ENCODE measurements at regions not wholly inside any gene's neighbourhood (a gene's known extent, or its start where the extent isn't known, plus 50 kb on each side); places are given as distances from the start of the nearest gene placed in this dataset.

GRCh38 chr13:97127842-97128241 is 94.3 kb upstream of the MBNL2 start:
- H3K4me2 ChIP-seq (ENCODE audit: low read length) = no peak overlapping the region
- H3K36me3 ChIP-seq (replicated peaks; ENCODE audit: low read depth, low read length) = no peaks in the 10 kb centered on the region
- 0 out of 2 replicates have a peak, but pooled peaks cover 3% of the 10 kb centered on the region for H4K20me1 ChIP-seq (ENCODE audit: insufficient read depth, low read length)
- TF ChIP-seq CTCF (IDR thresholded peaks at IDR 0.05; ENCODE audit: low read depth, low read length) (no peak), EZH2phosphoT487 (IDR thresholded peaks at IDR 0.05; ENCODE audit: low read depth) (no peak)
- H3K27me3 ChIP-seq (ENCODE audit: low read depth, low read length) = peaks cover 4% of the 10 kb centered on the region; the same call in 1 of the 2 replicates
- no peaks in the 10 kb centered on the region for H3K79me2 ChIP-seq (ENCODE audit: low read length)
- no peak overlapping the region for H3K9ac ChIP-seq (ENCODE audit: low read length)
- H3K27ac ChIP-seq (ENCODE audit: low read length) = no peak overlapping the region
- H3K4me1 ChIP-seq (ENCODE audit: low read length) = peaks cover 35% of the 10 kb centered on the region
- no peak overlapping the region for H3K4me3 ChIP-seq (ENCODE audit: low read length)
- H3K9me3 ChIP-seq (ENCODE audit: insufficient read depth, low read length) = no peaks in the 10 kb centered on the region
- H2AFZ ChIP-seq (ENCODE audit: low read depth, low read length) = no peak overlapping the region

DNA sequence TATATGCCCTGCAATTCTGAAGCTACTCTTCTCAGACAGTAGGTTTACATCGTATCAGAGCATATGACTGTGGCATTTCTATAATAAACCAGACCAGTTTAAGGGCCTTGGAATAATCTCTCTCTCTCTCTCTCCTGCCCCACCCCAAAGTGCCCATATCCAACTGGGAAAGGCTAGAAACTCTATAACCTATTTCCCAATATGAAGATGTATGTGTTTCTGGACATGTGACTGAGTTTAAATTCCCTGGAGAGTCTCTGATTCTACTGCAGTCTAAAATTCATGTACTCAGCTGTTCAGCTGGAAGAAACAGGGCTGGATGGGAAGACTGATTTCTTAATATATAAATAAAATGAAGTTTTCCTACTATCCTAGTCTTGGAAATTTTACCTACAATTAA is 91.9 kb upstream of the MBNL2 start:
- no peak for TF ChIP-seq EZH2phosphoT487 (IDR thresholded peaks at IDR 0.05; ENCODE audit: low read depth)
- TF ChIP-seq CTCF (IDR thresholded peaks at IDR 0.05; ENCODE audit: low read depth, low read length) = no peak
- Histone ChIP-seq H3K36me3 (replicated peaks; ENCODE audit: low read depth, low read length) (no peaks in the 10 kb centered on the region), H4K20me1 (ENCODE audit: insufficient read depth, low read length) (0 out of 2 replicates have a peak, but pooled peaks cover 3% of the 10 kb centered on the region), H3K4me1 (ENCODE audit: low read length) (peaks cover 27% of the 10 kb centered on the region), H3K9me3 (ENCODE audit: insufficient read depth, low read length) (no peaks in the 10 kb centered on the region), H2AFZ (ENCODE audit: low read depth, low read length) (no peak overlapping the region), H3K4me2 (ENCODE audit: low read length) (no peak overlapping the region), H3K4me3 (ENCODE audit: low read length) (no peak overlapping the region), H3K9ac (ENCODE audit: low read length) (no peak overlapping the region), H3K27me3 (ENCODE audit: low read depth, low read length) (no peaks in the 10 kb centered on the region), H3K27ac (ENCODE audit: low read length) (no peak overlapping the region), H3K79me2 (ENCODE audit: low read length) (no peaks in the 10 kb centered on the region)

DNA sequence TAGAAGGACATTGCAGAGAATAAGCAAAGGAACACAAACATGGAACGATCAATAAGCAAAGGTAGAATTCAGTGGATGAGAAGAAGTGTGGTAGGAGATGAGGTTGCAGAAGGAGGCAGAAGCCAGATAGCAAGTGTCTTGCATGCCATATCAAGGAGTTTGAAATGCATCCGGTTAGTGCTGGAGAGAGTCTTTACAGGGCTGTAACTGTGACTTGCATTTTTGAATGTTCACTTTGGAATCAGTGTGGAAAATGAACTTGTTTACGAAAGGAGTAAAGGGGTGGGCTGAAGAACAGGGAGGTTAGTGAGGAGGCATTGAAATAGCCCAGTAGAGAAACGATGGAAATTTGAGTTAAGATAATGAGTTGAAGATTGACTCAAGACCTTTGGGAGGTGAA is 90.7 kb upstream of the MBNL2 start:
- TF ChIP-seq EZH2phosphoT487 (IDR thresholded peaks at IDR 0.05; ENCODE audit: low read depth) = no peak
- TF ChIP-seq CTCF (IDR thresholded peaks at IDR 0.05; ENCODE audit: low read depth, low read length) = no peak
- H3K9ac ChIP-seq (ENCODE audit: low read length) = no peak overlapping the region
- no peaks in the 10 kb centered on the region for H3K9me3 ChIP-seq (ENCODE audit: insufficient read depth, low read length)
- H2AFZ ChIP-seq (ENCODE audit: low read depth, low read length) = no peak overlapping the region
- H3K79me2 ChIP-seq (ENCODE audit: low read length) = no peaks in the 10 kb centered on the region
- no peak overlapping the region for H3K4me2 ChIP-seq (ENCODE audit: low read length)
- H3K4me1 ChIP-seq (ENCODE audit: low read length) = peaks cover 14% of the 10 kb centered on the region
- H3K27me3 ChIP-seq (ENCODE audit: low read depth, low read length) = no peaks in the 10 kb centered on the region
- no peak overlapping the region for H3K27ac ChIP-seq (ENCODE audit: low read length)
- H3K4me3 ChIP-seq (ENCODE audit: low read length) = no peak overlapping the region
- no peaks in the 10 kb centered on the region for H4K20me1 ChIP-seq (ENCODE audit: insufficient read depth, low read length)
- H3K36me3 ChIP-seq (replicated peaks; ENCODE audit: low read depth, low read length) = no peaks in the 10 kb centered on the region

- Histone ChIP-seq H3K4me1 (ENCODE audit: low read length) (no peaks in the 10 kb centered on the region), H3K79me2 (ENCODE audit: low read length) (no peaks in the 10 kb centered on the region), H4K20me1 (ENCODE audit: insufficient read depth, low read length) (no peaks in the 10 kb centered on the region), H3K9ac (ENCODE audit: low read length) (no peak overlapping the region), H3K4me2 (ENCODE audit: low read length) (no peak overlapping the region), H3K4me3 (ENCODE audit: low read length) (no peak overlapping the region), H3K27ac (ENCODE audit: low read length) (no peak overlapping the region), H3K27me3 (ENCODE audit: low read depth, low read length) (no peaks in the 10 kb centered on the region), H3K36me3 (replicated peaks; ENCODE audit: low read depth, low read length) (no peaks in the 10 kb centered on the region), H2AFZ (ENCODE audit: low read depth, low read length) (no peak overlapping the region), H3K9me3 (ENCODE audit: insufficient read depth, low read length) (no peaks in the 10 kb centered on the region)
- TF ChIP-seq EZH2phosphoT487 (IDR thresholded peaks at IDR 0.05; ENCODE audit: low read depth) = no peak
- TF ChIP-seq CTCF (IDR thresholded peaks at IDR 0.05; ENCODE audit: low read depth, low read length) = no peak
These were observed 88.6 kb upstream of the MBNL2 start for GRCh38 chr13:97133554-97133953.
